Chondrocyte (in vitro differentiated cells): ENCODE measurements at regions not wholly inside any gene's neighbourhood (a gene's known extent, or its start where the extent isn't known, plus 50 kb on each side); places are given as distances from the start of the nearest gene placed in this dataset.

ENCODE experiments used
- DNase-seq: peaks from one replicate; pipeline ENCODE4 v3.0.0; 2021; ENCODE audit warnings: mixed read lengths, low spot score
- H3K27ac Mint-ChIP-seq: one replicate; pipeline ENCODE4 v1.8.0; 2021; ENCODE audit warnings: mild to moderate bottlenecking, moderate library complexity, mixed read lengths; ENCODE audit not compliant: unreplicated experiment
- H3K27me3 Mint-ChIP-seq: 2 replicates; pipeline ENCODE4 v1.8.0; 2021; ENCODE audit warnings: low read depth, mixed read lengths
- H3K36me3 Mint-ChIP-seq: 2 replicates; pipeline ENCODE4 v1.8.0; 2021; ENCODE audit warnings: low read depth, mixed read lengths
- H3K4me1 Mint-ChIP-seq: 2 replicates; pipeline ENCODE4 v1.8.0; 2021; ENCODE audit warnings: low read depth, mild to moderate bottlenecking, mixed read lengths
- H3K4me3 Mint-ChIP-seq: one replicate; pipeline ENCODE4 v1.8.0; 2021; ENCODE audit warnings: mild to moderate bottlenecking, moderate library complexity, mixed read lengths; ENCODE audit not compliant: unreplicated experiment
- H3K9me3 Mint-ChIP-seq: 2 replicates; pipeline ENCODE4 v1.8.0; 2021; ENCODE audit warnings: low read depth, mixed read lengths
- CTCF ChIP-seq: fragments of 200-600 bp; sonication (generic); IDR thresholded peaks from 2 replicates; pipeline ENCODE4 v1.5.0; 2021; ENCODE audit warnings: antibody characterized with exemption, mild to moderate bottlenecking, moderate library complexity

GRCh38 chr6:82740072-82740471 lies 325.6 kb downstream of the UBE3D start:
- Mint-ChIP-seq H3K27ac (no peak overlapping the region), H3K27me3 (peaks cover 35% of the 10 kb centered on the region), H3K9me3 (no peaks in the 10 kb centered on the region), H3K4me1 (no peaks in the 10 kb centered on the region), H3K4me3 (no peak overlapping the region), H3K36me3 (no peaks in the 10 kb centered on the region)
- DNase-seq = no peak
- no peak for TF ChIP-seq CTCF

DNA sequence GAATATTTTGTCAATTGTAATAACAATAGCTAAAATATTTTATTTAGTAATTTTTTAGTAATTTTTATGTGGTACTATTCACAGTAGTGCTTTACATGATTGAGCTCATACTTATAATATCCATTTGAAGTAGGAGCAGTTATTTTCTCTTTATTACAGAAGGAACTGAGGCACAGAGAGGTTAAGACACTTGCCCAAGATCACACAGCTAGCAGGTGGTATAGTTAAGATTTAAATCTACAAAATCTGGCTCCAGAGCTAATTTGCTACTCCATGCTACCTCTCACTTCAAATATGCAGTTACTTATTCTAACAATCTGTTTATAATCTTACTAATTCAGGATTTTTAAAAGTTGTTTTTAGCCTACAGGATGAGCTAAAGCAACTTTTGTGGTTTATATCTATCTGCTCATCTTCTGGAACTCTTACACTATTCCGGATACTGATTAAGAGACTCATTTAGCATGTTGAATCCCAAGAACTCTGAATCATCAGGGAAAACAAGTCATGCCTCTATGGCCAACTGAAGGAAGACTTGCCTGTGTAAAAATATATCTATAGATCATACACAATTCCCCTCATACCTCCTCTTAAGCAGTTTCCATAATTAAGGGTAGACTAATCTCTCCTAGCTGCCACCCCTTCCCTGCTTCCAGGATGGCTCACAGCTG lies 324.2 kb downstream of the UBE3D start:
- H3K27ac Mint-ChIP-seq = no peak overlapping the region
- H3K36me3 Mint-ChIP-seq = no peaks in the 10 kb centered on the region
- TF ChIP-seq CTCF = no peak
- no peak for DNase-seq
- H3K4me1 Mint-ChIP-seq = no peaks in the 10 kb centered on the region
- H3K27me3 Mint-ChIP-seq = peaks cover 37% of the 10 kb centered on the region
- H3K9me3 Mint-ChIP-seq = no peaks in the 10 kb centered on the region
- H3K4me3 Mint-ChIP-seq = no peak overlapping the region

DNA sequence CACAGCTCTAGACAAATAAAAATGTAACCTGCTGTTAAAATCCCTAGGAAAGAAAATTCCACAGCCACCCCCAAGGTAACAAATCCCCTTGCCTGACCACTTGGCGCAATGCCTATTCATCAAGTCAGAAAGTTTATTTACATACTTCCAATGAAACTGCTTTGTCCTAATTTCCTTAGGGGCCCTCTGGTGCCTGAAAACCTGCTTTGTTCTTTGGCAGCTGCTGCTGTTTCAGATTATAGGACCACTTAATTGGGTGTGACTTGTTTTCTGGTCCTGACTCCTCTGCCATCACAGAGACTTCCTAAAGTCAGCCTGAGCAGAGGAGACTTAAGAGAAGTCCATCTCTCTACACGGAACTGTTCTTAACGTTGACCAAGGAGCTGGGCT lies 323.6 kb downstream of the UBE3D start:
- H3K4me3 Mint-ChIP-seq = no peak overlapping the region
- H3K9me3 Mint-ChIP-seq = no peaks in the 10 kb centered on the region
- no peaks in the 10 kb centered on the region for H3K36me3 Mint-ChIP-seq
- no peak for TF ChIP-seq CTCF
- H3K27me3 Mint-ChIP-seq = peaks cover 37% of the 10 kb centered on the region
- H3K4me1 Mint-ChIP-seq = no peaks in the 10 kb centered on the region
- DNase-seq = no peak
- H3K27ac Mint-ChIP-seq = no peak overlapping the region

DNA sequence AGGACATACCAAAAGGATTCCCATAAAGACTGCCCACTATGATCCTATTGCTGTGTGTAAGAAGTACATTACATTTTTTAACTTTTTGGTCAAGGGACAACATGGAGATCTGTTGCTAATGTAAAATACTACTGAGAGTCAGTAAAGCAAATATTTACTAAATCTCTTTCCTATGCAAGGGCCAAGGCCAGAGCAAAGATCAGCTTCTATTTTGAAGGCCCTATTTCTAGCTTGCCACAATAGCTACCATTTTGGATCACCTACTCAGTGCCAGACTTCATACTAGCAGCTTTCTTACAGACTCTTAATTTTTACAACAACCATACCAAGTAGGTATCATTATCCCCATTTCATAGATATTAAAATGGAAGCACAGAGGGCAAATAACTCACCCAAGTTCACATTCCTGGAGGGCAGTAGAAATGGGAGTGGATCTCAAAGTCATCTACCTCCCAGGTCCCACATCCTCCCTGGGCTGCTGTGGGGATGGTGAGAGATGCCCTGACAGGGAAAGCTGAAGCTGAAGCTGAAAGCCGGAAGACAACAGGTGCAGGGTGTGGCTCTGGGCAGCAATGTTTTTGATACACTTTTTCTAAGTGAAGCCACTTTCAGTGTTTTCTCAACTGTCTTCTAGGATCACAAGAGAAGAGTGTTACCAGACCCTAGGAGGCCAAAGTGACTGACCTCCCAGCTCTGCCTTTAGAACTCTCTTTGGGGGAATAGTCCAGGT lies 321.2 kb downstream of the UBE3D start:
- H3K4me3 Mint-ChIP-seq = no peak overlapping the region
- H3K27ac Mint-ChIP-seq = no peak overlapping the region
- H3K27me3 Mint-ChIP-seq = peaks cover 25% of the 10 kb centered on the region
- no peak for TF ChIP-seq CTCF
- no peak for DNase-seq
- no peaks in the 10 kb centered on the region for H3K36me3 Mint-ChIP-seq
- H3K4me1 Mint-ChIP-seq = no peaks in the 10 kb centered on the region
- no peaks in the 10 kb centered on the region for H3K9me3 Mint-ChIP-seq

DNA sequence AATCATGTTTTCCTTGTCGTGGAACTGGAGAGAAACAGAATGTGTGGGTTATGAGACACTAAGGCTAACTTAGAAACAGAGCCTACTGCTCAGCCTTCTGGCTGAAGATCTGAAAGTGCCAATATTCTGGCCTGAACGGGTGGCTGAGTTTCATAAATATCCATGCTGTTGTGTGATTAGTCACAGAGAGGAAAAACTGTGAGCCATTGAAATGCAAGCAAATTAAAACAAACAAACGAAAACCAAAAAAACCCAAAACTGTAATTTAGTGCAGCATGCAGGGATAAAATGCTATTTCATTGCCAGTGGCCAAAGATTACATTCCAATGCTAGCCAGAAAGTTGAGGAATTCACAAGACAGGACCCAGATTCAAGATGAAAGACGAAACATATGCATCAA lies 315.1 kb downstream of the UBE3D start:
- Mint-ChIP-seq H3K4me3 (no peak overlapping the region), H3K4me1 (peaks cover 7% of the 10 kb centered on the region), H3K27me3 (peaks cover 14% of the 10 kb centered on the region), H3K27ac (no peak overlapping the region), H3K9me3 (peaks cover 5% of the 10 kb centered on the region), H3K36me3 (no peaks in the 10 kb centered on the region)
- TF ChIP-seq CTCF = no peak
- no peak for DNase-seq
